ENCODE measurements at regions not wholly inside any gene's neighbourhood (a gene's known extent, or its start where the extent isn't known, plus 50 kb on each side); places are given as distances from the start of the nearest gene placed in this dataset.

GRCh38 chr4:125988464-125988863 is 673.7 kb downstream of the FAT4 start:
- H4K20me1 ChIP-seq (ENCODE audit: insufficient read depth, low read length) = no peaks in the 10 kb centered on the region
- no peak overlapping the region for H3K4me3 ChIP-seq (ENCODE audit: low read length)
- H3K27ac ChIP-seq (ENCODE audit: low read length) = no peak overlapping the region
- no peaks in the 10 kb centered on the region for H3K9me3 ChIP-seq (ENCODE audit: insufficient read depth, low read length)
- peaks cover 6% of the 10 kb centered on the region for H3K4me1 ChIP-seq (ENCODE audit: low read length)
- H3K36me3 ChIP-seq (replicated peaks; ENCODE audit: low read depth, low read length) = no peaks in the 10 kb centered on the region
- TF ChIP-seq CTCF (IDR thresholded peaks at IDR 0.05; ENCODE audit: low read depth, low read length) (no peak), EZH2phosphoT487 (IDR thresholded peaks at IDR 0.05; ENCODE audit: low read depth) (no peak)
- H3K27me3 ChIP-seq (ENCODE audit: low read depth, low read length) = no peaks in the 10 kb centered on the region
- no peaks in the 10 kb centered on the region for H3K79me2 ChIP-seq (ENCODE audit: low read length)
- no peak overlapping the region for H3K9ac ChIP-seq (ENCODE audit: low read length)
- H3K4me2 ChIP-seq (ENCODE audit: low read length) = no peak overlapping the region
- H2AFZ ChIP-seq (ENCODE audit: low read depth, low read length) = no peak overlapping the region

DNA sequence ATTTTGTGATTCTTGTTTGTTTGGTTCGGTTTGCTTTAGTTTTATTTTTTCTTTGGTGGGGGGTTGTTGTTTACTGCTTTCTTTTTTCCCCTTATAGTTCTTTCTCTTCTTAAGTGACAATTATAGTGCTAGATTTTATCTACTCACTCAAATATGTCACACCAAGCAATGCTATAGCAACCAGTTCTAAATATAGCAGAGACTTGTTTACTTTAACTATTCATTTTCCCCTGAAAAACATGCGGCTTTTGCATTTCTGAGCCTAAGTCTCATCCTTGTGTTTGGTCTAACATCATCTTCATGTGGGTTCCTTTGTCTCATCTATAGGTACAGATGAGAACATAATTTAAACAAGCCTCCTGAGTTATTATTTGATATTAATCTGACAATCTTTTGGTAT is 676.6 kb downstream of the FAT4 start:
- Histone ChIP-seq H4K20me1 (ENCODE audit: insufficient read depth, low read length) (no peaks in the 10 kb centered on the region), H3K4me2 (ENCODE audit: low read length) (no peak overlapping the region), H2AFZ (ENCODE audit: low read depth, low read length) (no peak overlapping the region), H3K4me3 (ENCODE audit: low read length) (no peak overlapping the region), H3K27ac (ENCODE audit: low read length) (no peak overlapping the region), H3K27me3 (ENCODE audit: low read depth, low read length) (no peaks in the 10 kb centered on the region), H3K4me1 (ENCODE audit: low read length) (no peaks in the 10 kb centered on the region), H3K36me3 (replicated peaks; ENCODE audit: low read depth, low read length) (no peaks in the 10 kb centered on the region), H3K9me3 (ENCODE audit: insufficient read depth, low read length) (no peaks in the 10 kb centered on the region), H3K79me2 (ENCODE audit: low read length) (no peaks in the 10 kb centered on the region), H3K9ac (ENCODE audit: low read length) (no peak overlapping the region)
- no peak for TF ChIP-seq EZH2phosphoT487 (IDR thresholded peaks at IDR 0.05; ENCODE audit: low read depth)
- no peak for TF ChIP-seq CTCF (IDR thresholded peaks at IDR 0.05; ENCODE audit: low read depth, low read length)

- Histone ChIP-seq H3K27ac (ENCODE audit: low read length) (no peak overlapping the region), H3K4me3 (ENCODE audit: low read length) (no peak overlapping the region)
- no peak for TF ChIP-seq EZH2phosphoT487 (IDR thresholded peaks at IDR 0.05; ENCODE audit: low read depth)
- no peak for TF ChIP-seq CTCF (IDR thresholded peaks at IDR 0.05; ENCODE audit: low read depth, low read length)
Measured at GRCh38 chr4:125992891-125993290, 678.1 kb downstream of the FAT4 start.

DNA sequence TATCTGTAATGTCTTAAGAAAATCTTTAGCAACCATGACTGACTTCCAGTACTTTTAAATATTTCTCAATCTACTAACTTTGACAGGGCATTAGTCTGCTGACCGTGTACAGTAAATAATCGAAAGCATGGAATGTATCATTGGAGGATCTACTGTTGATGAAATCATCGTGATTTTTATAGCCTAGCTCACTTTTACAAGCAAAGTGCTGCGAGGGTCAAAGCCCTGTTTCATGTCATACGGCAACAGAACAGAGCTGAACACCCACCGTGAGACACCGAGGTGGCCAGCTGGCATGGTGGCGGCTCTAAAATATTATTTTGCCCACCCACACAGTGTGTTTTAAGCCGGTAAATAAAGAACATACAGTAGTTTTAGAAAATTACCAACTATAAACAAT is 679.3 kb downstream of the FAT4 start:
- Histone ChIP-seq H3K9me3 (ENCODE audit: insufficient read depth, low read length) (no peaks in the 10 kb centered on the region), H3K27me3 (ENCODE audit: low read depth, low read length) (no peaks in the 10 kb centered on the region), H3K4me3 (ENCODE audit: low read length) (no peak overlapping the region), H3K4me2 (ENCODE audit: low read length) (no peak overlapping the region), H3K4me1 (ENCODE audit: low read length) (no peaks in the 10 kb centered on the region), H3K79me2 (ENCODE audit: low read length) (no peaks in the 10 kb centered on the region), H3K9ac (ENCODE audit: low read length) (no peak overlapping the region), H3K36me3 (replicated peaks; ENCODE audit: low read depth, low read length) (no peaks in the 10 kb centered on the region), H4K20me1 (ENCODE audit: insufficient read depth, low read length) (no peaks in the 10 kb centered on the region), H3K27ac (ENCODE audit: low read length) (no peak overlapping the region), H2AFZ (ENCODE audit: low read depth, low read length) (no peak overlapping the region)
- TF ChIP-seq CTCF (IDR thresholded peaks at IDR 0.05; ENCODE audit: low read depth, low read length) (no peak), EZH2phosphoT487 (IDR thresholded peaks at IDR 0.05; ENCODE audit: low read depth) (no peak)

More at GRCh38 chr4:125992891-125993290, 678.1 kb downstream of the FAT4 start:
- Histone ChIP-seq H3K9me3 (ENCODE audit: insufficient read depth, low read length) (no peaks in the 10 kb centered on the region), H3K27me3 (ENCODE audit: low read depth, low read length) (no peaks in the 10 kb centered on the region), H2AFZ (ENCODE audit: low read depth, low read length) (no peak overlapping the region), H4K20me1 (ENCODE audit: insufficient read depth, low read length) (no peaks in the 10 kb centered on the region), H3K4me2 (ENCODE audit: low read length) (no peak overlapping the region), H3K9ac (ENCODE audit: low read length) (no peak overlapping the region), H3K79me2 (ENCODE audit: low read length) (no peaks in the 10 kb centered on the region), H3K36me3 (replicated peaks; ENCODE audit: low read depth, low read length) (no peaks in the 10 kb centered on the region), H3K4me1 (ENCODE audit: low read length) (no peaks in the 10 kb centered on the region)
